Mucosa of descending colon (tissue), 3 donors: ENCODE measurements at regions not wholly inside any gene's neighbourhood (a gene's known extent, or its start where the extent isn't known, plus 50 kb on each side); places are given as distances from the start of the nearest gene placed in this dataset.
"Not testable (repeated sequence)": the region's sequence is repeated elsewhere in the genome, so short reads cannot be mapped to it uniquely, and the experiment has no call there.

Experiments used
- ATAC-seq: fragments of 200-7000 bp; cut with Tn5 transposase; one replicate; pipeline ENCODE4 v1.9.1; 2020; ENCODE audit warnings: mild to moderate bottlenecking, moderate library complexity
- DNase-seq, 3 donors: peaks; one replicate each; pipeline ENCODE4 v3.0.0-alpha.2; 2020
- H3K36me3 ChIP-seq: fragments of 200-600 bp; one replicate; pipeline ENCODE4 v1.8.0; 2021; ENCODE audit warnings: low read depth, mild to moderate bottlenecking
- H3K4me1 ChIP-seq: fragments of 200-600 bp; one replicate; pipeline ENCODE4 v1.8.0; 2021; ENCODE audit warnings: low read depth, mild to moderate bottlenecking
- H3K4me3 ChIP-seq: fragments of 200-600 bp; one replicate; pipeline ENCODE4 v1.8.0; 2021; ENCODE audit warnings: mild to moderate bottlenecking
- H3K9me3 ChIP-seq: fragments of 200-600 bp; one replicate; pipeline ENCODE4 v1.8.0; 2021; ENCODE audit warnings: mild to moderate bottlenecking
- intact Hi-C, 2 donors: fragments of 100-400 bp; cut with DNase I in 1 of 2; cut with micrococcal nuclease in 1 of 2; formaldehyde crosslinking; loops; one replicate each; pipeline versions ENCODE4 v1.11.0 to v1.11.1; 2022; cut with DNase I, micrococcal nuclease
- TF ChIP-seq, protein P1 (sequence below): fragments of 200-600 bp; IDR thresholded peaks from one replicate; pipeline ENCODE4 v1.8.0; 2022; ENCODE audit warnings: antibody characterized with exemption, mild to moderate bottlenecking
- donor health status: DM: no; HTN: no; CAD: no; lungs with moderate emphysema.
- donor health status: DM: no; HTN: no; CAD: no.
- donor health status: DM: no; HTN: yes; CAD: no.

DNA sequence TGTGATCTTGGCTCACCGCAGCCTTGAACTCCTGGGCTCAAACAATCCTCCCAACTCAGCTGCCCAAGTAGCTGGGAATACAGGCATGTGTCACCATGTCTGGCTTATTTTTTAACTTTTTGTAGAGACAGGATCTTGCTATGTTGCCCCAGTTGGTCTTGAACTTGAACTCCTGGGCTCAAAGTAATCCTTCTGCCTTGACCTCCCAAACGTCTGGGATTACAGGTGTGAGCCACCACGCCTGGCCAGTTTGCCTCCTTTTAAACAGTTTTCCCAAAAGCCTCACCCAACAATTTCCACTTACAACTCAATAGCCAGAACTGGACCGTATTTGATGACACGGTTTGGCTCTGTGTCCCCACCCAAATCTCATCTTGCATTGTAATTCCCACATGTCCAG lies 85.4 kb upstream of the FOXN2 start:
- Histone ChIP-seq H3K4me1 (no peaks in the 10 kb centered on the region), H3K4me3 (no peak overlapping the region), H3K9me3 (no peaks in the 10 kb centered on the region), H3K36me3 (no peaks in the 10 kb centered on the region)
- intact Hi-C loops, result no loop called here
- ATAC-seq, result no peak
- no peak for DNase-seq
- TF ChIP-seq, protein P1, sequence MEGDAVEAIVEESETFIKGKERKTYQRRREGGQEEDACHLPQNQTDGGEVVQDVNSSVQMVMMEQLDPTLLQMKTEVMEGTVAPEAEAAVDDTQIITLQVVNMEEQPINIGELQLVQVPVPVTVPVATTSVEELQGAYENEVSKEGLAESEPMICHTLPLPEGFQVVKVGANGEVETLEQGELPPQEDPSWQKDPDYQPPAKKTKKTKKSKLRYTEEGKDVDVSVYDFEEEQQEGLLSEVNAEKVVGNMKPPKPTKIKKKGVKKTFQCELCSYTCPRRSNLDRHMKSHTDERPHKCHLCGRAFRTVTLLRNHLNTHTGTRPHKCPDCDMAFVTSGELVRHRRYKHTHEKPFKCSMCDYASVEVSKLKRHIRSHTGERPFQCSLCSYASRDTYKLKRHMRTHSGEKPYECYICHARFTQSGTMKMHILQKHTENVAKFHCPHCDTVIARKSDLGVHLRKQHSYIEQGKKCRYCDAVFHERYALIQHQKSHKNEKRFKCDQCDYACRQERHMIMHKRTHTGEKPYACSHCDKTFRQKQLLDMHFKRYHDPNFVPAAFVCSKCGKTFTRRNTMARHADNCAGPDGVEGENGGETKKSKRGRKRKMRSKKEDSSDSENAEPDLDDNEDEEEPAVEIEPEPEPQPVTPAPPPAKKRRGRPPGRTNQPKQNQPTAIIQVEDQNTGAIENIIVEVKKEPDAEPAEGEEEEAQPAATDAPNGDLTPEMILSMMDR, result no peak

DNA sequence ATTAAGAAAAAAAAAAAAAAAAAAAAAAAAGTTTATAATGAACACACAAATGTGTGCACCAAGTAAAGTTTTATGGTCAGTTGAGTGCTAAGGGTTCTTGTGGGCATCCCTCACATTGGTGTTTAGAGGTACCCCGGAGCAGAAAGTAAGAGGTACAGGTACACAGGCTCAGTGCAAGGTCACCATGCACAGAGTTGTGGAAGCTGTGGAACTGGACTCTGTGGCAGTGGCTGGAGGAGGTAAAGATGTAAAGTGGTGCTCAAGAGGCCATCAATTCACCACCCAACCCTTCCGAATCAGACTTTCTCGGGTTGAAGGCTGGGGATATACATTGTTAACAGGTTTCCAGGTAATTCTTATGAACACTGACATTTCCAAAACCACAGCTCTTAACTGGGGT lies 83.6 kb upstream of the FOXN2 start:
- Histone ChIP-seq H3K36me3 (no peaks in the 10 kb centered on the region), H3K9me3 (no peaks in the 10 kb centered on the region), H3K4me1 (no peaks in the 10 kb centered on the region), H3K4me3 (no peak overlapping the region)
- ATAC-seq (no peak), DNase-seq (no peak)
- TF ChIP-seq, protein P1, result no peak
- intact Hi-C loops, result no loop called here

DNA sequence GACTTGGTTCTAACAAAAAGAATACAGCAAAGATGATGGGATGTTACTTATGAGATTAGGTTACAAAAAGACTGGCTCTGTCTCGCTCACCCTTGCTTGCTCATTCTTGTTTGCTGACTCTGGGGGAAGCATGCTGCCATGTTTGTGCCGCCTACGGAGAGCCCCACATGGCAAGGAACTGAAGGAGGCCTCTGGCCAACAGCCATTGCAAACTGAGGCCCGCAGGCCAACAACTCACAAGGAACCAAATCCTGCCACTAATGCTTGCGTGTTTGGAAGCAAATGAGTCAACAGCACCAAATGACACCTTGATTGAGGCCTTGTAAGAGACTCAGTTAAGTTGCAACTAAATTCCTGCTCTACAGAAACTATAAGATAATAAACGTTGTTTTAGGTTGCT lies 82.1 kb upstream of the FOXN2 start:
- DNase-seq (no peak), ATAC-seq (no peak)
- no peak overlapping the region for H3K4me3 ChIP-seq
- no peaks in the 10 kb centered on the region for H3K9me3 ChIP-seq
- no peaks in the 10 kb centered on the region for H3K36me3 ChIP-seq
- TF ChIP-seq, protein P1, result no peak
- intact Hi-C loops, result no loop called here
- no peaks in the 10 kb centered on the region for H3K4me1 ChIP-seq

DNA sequence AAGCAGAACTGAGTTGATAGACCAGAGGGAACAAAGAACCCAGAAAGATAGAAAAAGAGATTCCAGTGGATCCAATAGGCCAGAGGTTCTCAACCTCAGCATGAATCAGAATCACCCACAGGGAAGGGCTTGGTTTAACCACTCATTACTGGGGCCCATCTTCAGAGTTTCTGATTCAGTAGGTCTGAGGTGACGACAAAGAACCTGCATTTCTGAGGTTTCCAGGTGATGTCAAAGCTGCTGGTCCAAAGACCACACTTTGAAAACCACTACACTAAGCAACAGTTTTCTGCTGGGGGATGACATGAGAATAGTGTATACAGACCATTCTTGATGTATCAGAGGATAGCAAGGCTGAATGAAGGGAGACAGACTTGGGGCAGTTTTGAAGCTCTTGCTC lies 81.5 kb upstream of the FOXN2 start:
- intact Hi-C loops, result no loop called here
- no peak for DNase-seq
- TF ChIP-seq, protein P1, result no peak
- Histone ChIP-seq H3K36me3 (no peaks in the 10 kb centered on the region), H3K4me1 (no peaks in the 10 kb centered on the region), H3K4me3 (no peak overlapping the region), H3K9me3 (no peaks in the 10 kb centered on the region)
- ATAC-seq, result no peak

DNA sequence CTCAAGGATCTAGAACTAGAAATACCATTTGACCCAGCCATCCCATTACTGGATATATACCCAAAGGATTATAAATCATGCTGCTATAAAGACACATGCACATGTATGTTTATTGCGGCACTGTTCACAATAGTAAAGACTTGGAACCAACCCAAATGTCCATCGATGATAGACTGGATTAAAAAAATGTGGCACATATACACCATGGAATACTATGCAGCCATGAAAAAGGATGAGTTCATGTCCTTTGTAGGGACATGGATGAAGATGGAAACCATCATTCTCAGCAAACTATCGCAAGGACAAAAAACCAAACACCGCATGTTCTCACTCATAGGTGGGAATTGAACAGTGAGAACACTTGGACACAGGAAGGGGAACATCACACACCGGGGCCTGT lies 80.7 kb upstream of the FOXN2 start:
- H3K9me3 ChIP-seq, DNase-seq, H3K36me3 ChIP-seq, H3K4me3 ChIP-seq, ATAC-seq, H3K4me1 ChIP-seq, intact Hi-C loops: not testable (repeated sequence)

DNA sequence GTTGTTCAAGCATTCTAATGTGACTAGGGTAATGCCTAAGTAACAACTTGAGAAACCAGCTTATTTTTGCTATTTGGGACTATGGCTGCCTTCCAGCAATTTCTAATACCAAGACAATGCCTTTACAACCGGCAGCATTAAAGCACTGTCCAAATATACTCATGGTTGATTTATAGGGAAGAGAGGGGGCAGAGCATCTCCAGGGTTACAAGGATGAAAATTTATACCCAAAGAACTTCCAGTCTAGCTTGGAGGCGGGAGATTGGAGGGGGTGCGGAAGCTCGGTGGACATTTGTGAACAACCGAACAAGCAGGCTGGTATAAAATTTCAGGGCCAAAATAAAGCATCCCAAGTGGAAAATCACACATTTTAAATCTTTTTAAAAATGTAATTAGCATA lies 79.4 kb upstream of the FOXN2 start:
- no peak for ATAC-seq
- TF ChIP-seq, protein P1, result no peak
- H3K4me1 ChIP-seq, result no peaks in the 10 kb centered on the region
- no peak overlapping the region for H3K4me3 ChIP-seq
- no peaks in the 10 kb centered on the region for H3K36me3 ChIP-seq
- DNase-seq, result no peak
- no peaks in the 10 kb centered on the region for H3K9me3 ChIP-seq
- intact Hi-C loops, result no loop called here
